Adrenal gland (tissue), 9 donors: ENCODE measurements at regions not wholly inside any gene's neighbourhood (a gene's known extent, or its start where the extent isn't known, plus 50 kb on each side); places are given as distances from the start of the nearest gene placed in this dataset.

Experiments
- DNase-seq, 7 donors: peaks; one replicate each; pipeline ENCODE4 v3.0.0-alpha.2; 2019 to 2020
- H3K27ac ChIP-seq, 5 donors: fragments of 200-600 bp; sonication (generic) in 4 of 5; 1 replicate in 3 of 5; 2 replicates in 2 of 5; pipeline versions ENCODE4 v1.5.1 to v1.8.0; 2016 to 2020; ENCODE audit warnings: mild to moderate bottlenecking in 1 of 5
- H3K27me3 ChIP-seq: fragments of 200-600 bp; 2 replicates; pipeline ENCODE4 v1.8.0; 2021
- H3K36me3 ChIP-seq, 2 donors: fragments of 200-600 bp; replicated peaks in 1 of 2; 1 replicate in 1 of 2; 2 replicates in 1 of 2; pipeline versions ENCODE4 v1.5.1 to v1.8.0; 2018 to 2022
- H3K4me1 ChIP-seq, 2 donors: fragments of 200-600 bp; replicated peaks in 1 of 2; 1 replicate in 1 of 2; 2 replicates in 1 of 2; pipeline versions ENCODE4 v1.5.1 to v1.8.0; 2018 to 2021
- H3K4me3 ChIP-seq, 4 donors: fragments of 200-600 bp; sonication (generic) in 3 of 4; one replicate each; pipeline ENCODE4 v1.5.1; 2016 to 2018
- H3K9me3 ChIP-seq, 3 donors: fragments of 200-600 bp; sonication (generic) in 1 of 3; replicated peaks in 1 of 3; 1 replicate in 2 of 3; 2 replicates in 1 of 3; pipeline versions ENCODE4 v1.5.1 to v1.8.0; 2016 to 2021
- POLR2A ChIP-seq, 2 donors: fragments of 450-650 bp; IDR thresholded peaks; one replicate each; pipeline ENCODE4 v1.6.1; 2017; ENCODE audit warnings: antibody characterized with exemption in 2 of 2, mild to moderate bottlenecking in 2 of 2, moderate library complexity in 1 of 2
- WGBS, 4 donors: extraction: QIAGEN DNeasy Blood & Tissue Kit in 2 of 4; methylation state at CpG; one replicate each; pipeline versions ENCODE4 v1.1.5 to v1.1.7; 2013 to 2017; 5-methylcytosine and 5-hydroxymethylcytosine counted together
- intact Hi-C, 2 donors: fragments of 100-400 bp; cut with DNase I; formaldehyde crosslinking; loops; one replicate each; pipeline versions ENCODE4 v1.14.1 to v1.15.0; 2022 to 2023
- TF ChIP-seq, protein P1 (sequence below), 6 experiments: fragments of 450-650 bp in 4 of 6; fragments of 200-600 bp in 2 of 6; sonication (generic) in 1 of 6; IDR thresholded peaks; 1 replicate in 5 of 6; 2 replicates in 1 of 6; pipeline versions ENCODE4 v1.5.1 to v1.8.0; 2016 to 2021; ENCODE audit warnings: antibody characterized with exemption in 6 of 6, mild to moderate bottlenecking in 2 of 6, moderate library complexity in 1 of 6
- donor health status: healthy with polysubstance abuse.
- donor health status: Bipolar disorder and iron deficiency.
- donor health status: DM: yes; HTN: yes; CAD: no.
- donor health status: DM: no; HTN: no; CAD: no.
- donor health status: DM: no; HTN: no; CAD: no.

DNA sequence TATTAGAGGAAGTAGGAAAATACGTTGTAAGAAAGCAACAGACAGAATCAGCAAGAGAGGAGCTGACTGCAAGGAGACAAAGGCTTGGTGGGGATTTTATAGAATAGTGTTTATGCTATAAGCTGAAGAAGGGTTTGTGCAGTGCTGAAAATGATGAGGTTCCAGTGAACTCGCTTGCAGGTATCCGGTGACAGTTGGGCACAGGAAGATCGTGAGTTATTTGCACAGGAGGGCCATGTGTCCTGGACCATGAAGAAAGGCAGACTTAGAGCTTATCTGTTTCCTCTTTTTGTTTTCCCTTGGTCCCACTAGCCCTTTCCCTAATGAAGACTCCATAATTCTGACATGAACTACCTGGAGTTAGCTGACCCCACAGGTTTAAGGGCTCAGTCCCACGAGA, 61.4 kb downstream of the NXNL2 start:
- DNase-seq: no peak
- WGBS, 4 donors: 55 to 71% (median 66%) methylated on average over 5 of the region's 5 CpGs
- no peaks in the 10 kb centered on the region for H3K36me3 ChIP-seq
- TF ChIP-seq, protein P1, sequence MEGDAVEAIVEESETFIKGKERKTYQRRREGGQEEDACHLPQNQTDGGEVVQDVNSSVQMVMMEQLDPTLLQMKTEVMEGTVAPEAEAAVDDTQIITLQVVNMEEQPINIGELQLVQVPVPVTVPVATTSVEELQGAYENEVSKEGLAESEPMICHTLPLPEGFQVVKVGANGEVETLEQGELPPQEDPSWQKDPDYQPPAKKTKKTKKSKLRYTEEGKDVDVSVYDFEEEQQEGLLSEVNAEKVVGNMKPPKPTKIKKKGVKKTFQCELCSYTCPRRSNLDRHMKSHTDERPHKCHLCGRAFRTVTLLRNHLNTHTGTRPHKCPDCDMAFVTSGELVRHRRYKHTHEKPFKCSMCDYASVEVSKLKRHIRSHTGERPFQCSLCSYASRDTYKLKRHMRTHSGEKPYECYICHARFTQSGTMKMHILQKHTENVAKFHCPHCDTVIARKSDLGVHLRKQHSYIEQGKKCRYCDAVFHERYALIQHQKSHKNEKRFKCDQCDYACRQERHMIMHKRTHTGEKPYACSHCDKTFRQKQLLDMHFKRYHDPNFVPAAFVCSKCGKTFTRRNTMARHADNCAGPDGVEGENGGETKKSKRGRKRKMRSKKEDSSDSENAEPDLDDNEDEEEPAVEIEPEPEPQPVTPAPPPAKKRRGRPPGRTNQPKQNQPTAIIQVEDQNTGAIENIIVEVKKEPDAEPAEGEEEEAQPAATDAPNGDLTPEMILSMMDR (IDR thresholded peaks at IDR 0.05): no peak
- TF ChIP-seq POLR2A (IDR thresholded peaks at IDR 0.05): no peak
- intact Hi-C loops: loop anchor here (2.0 to 10.0 kb wide), 2 partner anchors 148 to 406 kb away; no protein-coding TSS in a partner anchor
- H3K4me1 ChIP-seq: peaks cover 0 to 3% of the 10 kb centered on the region in 2 donors
- H3K4me3 ChIP-seq: no peak overlapping the region
- H3K9me3 ChIP-seq: no peaks in the 10 kb centered on the region
- H3K27ac ChIP-seq: no peak overlapping the region
- no peaks in the 10 kb centered on the region for H3K27me3 ChIP-seq

DNA sequence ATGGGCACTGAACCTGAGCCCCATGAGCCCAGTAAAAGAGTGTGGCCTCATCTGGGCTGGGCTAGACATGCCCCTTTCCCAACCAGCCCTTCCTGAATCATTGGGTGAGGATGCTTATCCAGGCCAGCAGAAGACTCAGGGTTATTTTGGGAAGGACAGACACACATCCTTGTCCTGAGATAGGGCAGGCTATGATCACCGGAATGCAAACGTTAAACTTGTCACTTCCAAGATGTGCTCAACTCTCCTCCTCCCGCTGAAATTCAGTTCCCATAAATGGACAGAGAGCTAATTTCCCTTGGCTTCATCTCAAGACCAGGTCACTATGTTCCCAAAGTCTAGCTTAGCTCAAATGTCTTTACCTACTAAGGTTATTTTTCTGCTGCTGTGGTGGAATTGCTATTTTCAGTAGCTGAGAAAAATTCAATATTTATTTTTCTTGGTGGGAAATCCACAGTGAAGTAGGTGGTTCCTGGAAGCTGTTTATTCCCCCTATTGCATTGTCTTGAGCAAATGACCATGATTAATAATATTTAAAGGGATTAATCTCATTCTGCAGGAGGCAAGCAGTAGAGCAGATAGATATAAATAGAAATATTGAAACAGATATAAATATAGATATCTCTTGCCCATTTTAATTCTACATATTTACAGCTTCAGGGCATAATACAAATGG, 70.0 kb downstream of the NXNL2 start:
- WGBS, 4 donors: 33 to 41% (median 37%) methylated on average over 1 to 3 of the region's 3 CpGs
- no peak for TF ChIP-seq POLR2A (IDR thresholded peaks at IDR 0.05)
- TF ChIP-seq, protein P1 (IDR thresholded peaks at IDR 0.05): no peak
- no peak overlapping the region for H3K4me3 ChIP-seq
- no peaks in the 10 kb centered on the region for H3K27me3 ChIP-seq
- peak in 1 of 7 donors; percentile 4 for DNase-seq
- no peaks in the 10 kb centered on the region for H3K36me3 ChIP-seq
- peaks cover 14 to 20% of the 10 kb centered on the region in 2 donors for H3K4me1 ChIP-seq
- H3K9me3 ChIP-seq: no peaks in the 10 kb centered on the region
- H3K27ac ChIP-seq: peak overlapping the region in 3 of 5 donors; percentile 60 to 68 (median 62)
- intact Hi-C loops: no loop called here

DNA sequence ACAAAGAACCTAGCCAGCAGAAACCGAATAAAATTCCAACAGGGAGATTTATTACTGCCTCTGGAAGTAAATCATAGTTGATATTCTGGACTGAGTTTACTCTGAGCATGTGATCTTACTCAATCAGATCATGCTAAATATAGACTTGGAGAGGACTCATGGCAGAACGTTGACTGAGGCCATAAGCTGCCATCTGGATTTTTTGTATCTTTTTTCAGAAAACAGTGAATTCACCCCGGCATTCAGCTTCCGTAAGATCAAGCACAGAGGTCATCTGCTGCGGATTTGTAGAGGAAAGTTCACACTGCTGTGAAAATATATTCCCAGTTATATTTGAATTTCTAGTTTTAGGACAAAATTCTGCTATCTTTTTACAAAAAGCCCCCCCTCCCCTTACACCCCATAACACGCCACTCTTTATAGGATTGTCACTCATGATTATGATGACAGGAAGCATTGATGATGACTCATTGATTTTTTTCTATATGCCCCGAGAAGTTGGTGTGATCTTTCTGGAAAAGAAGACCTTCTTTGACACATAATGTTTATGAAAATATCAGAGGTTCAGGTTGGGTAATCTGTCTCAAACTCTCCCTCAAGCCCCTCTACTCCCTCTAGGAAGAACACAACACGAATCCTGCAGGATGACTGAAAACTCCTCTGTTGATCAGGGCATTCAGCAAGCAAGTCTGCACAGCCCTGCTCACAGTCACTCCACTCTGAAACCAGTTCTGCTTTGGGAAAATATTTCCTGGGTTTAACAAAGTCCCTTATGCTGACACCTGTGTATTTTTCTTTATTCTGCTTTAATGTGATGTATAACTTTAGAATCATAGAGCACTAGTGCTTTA, 70.8 kb downstream of the NXNL2 start:
- DNase-seq: peak in 2 of 7 donors; percentile 13 to 33
- Histone ChIP-seq H3K27ac (peak overlapping the region in 4 of 5 donors; percentile 7 to 74 (median 61)), H3K27me3 (no peaks in the 10 kb centered on the region), H3K4me1 (peaks cover 14 to 20% of the 10 kb centered on the region in 2 donors), H3K36me3 (no peaks in the 10 kb centered on the region), H3K4me3 (no peak overlapping the region), H3K9me3 (no peaks in the 10 kb centered on the region)
- intact Hi-C loops: no loop called here
- TF ChIP-seq POLR2A (IDR thresholded peaks at IDR 0.05): no peak
- TF ChIP-seq, protein P1 (IDR thresholded peaks at IDR 0.05): no peak
- WGBS, 4 donors: 18 to 24% (median 22%) methylated on average over 8 of the region's 8 CpGs

DNA sequence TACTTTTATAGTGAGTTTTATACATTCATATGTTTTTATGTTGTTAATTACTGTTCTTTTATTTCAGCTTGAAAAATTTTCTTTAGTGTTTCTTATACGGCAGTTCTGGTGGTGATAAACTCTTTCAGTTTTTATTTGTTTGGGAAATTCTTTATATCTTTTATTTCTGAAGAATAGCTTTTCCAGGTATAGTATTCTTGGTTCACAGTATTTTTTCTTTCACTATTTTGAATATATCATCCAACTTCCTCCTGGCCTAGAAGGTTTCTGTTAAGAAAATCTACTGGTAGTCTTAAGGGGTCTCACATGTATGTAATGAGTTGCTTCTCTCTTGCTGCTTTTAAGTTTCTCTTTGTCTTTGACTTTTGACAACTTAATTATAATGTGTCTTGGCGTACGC, 79.4 kb downstream of the NXNL2 start:
- peaks cover 0 to 6% (median 0%) of the 10 kb centered on the region in 3 donors for H3K9me3 ChIP-seq
- H3K4me3 ChIP-seq: no peak overlapping the region
- H3K27ac ChIP-seq: no peak overlapping the region
- TF ChIP-seq POLR2A (IDR thresholded peaks at IDR 0.05): no peak
- TF ChIP-seq, protein P1 (IDR thresholded peaks at IDR 0.05): no peak
- intact Hi-C loops: no loop called here
- WGBS, 4 donors: 77 to 97% (median 94%) methylated on average over 3 of the region's 3 CpGs
- DNase-seq: no peak
- no peaks in the 10 kb centered on the region for H3K4me1 ChIP-seq
- no peaks in the 10 kb centered on the region for H3K27me3 ChIP-seq
- no peaks in the 10 kb centered on the region for H3K36me3 ChIP-seq
